Lower lobe of right lung (tissue), 2 donors: ENCODE measurements at regions not wholly inside any gene's neighbourhood (a gene's known extent, or its start where the extent isn't known, plus 50 kb on each side); places are given as distances from the start of the nearest gene placed in this dataset.

Experiments used
- ATAC-seq, 2 donors: fragments of 200-7000 bp; cut with Tn5 transposase; one replicate each; pipeline ENCODE4 v1.9.1; 2020 to 2022; ENCODE audit warnings: mild to moderate bottlenecking in 2 of 2, moderate library complexity in 2 of 2
- DNase-seq: peaks from one replicate; pipeline ENCODE4 v3.0.0-alpha.2; 2020
- H3K27ac ChIP-seq: fragments of 200-600 bp; one replicate; pipeline ENCODE4 v1.8.0; 2022
- H3K27me3 ChIP-seq: fragments of 200-600 bp; one replicate; pipeline ENCODE4 v1.8.0; 2022; ENCODE audit warnings: low read depth
- H3K36me3 ChIP-seq: fragments of 200-600 bp; one replicate; pipeline ENCODE4 v1.8.0; 2022; ENCODE audit warnings: mild to moderate bottlenecking
- H3K4me1 ChIP-seq: fragments of 200-600 bp; one replicate; pipeline ENCODE4 v1.8.0; 2022
- H3K4me3 ChIP-seq: fragments of 200-600 bp; one replicate; pipeline ENCODE4 v1.8.0; 2022; ENCODE audit warnings: mild to moderate bottlenecking
- H3K9me3 ChIP-seq: fragments of 200-600 bp; one replicate; pipeline ENCODE4 v1.8.0; 2022
- CTCF ChIP-seq: fragments of 200-600 bp; IDR thresholded peaks from one replicate; pipeline ENCODE4 v1.8.0; 2022; ENCODE audit warnings: antibody characterized with exemption, mild to moderate bottlenecking
- intact Hi-C: fragments of 100-400 bp; cut with DNase I; formaldehyde crosslinking; loops from one replicate; pipeline ENCODE4 v1.11.0; 2022
- donor health status: DM: no; HTN: yes; CAD: no; lungs with severe emphysema.

DNA sequence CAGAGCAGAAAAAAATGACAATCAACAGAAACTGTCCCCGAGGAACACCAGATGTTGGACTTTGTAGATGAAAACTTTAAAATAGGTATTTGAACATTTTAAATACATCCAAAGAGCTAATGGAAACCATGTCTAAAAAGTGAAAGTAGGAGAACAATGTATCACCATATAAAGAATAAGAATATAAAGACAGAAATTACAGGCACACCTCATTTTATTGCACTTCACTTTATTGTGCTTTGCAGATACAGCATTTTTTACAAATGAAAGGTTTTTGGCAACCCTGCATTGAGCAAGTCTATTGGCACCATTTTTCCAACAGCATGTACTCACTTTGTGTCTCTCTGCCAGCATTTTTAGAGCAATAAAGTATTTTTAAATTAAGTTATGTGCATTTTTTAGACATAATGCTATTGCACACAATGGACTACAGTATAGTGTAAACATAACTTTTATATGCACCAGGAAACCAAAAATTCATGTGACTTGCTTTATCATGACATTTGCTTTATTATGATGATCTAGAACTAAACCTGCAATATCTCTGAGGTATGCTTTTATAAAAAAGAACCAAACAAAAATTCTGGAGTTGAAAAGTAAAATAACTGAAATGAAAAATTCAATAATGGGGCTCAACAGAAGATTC lies 212.4 kb upstream of the CASK start:
- intact Hi-C loops: no loop called here
- DNase-seq: no peak
- Histone ChIP-seq H3K9me3 (no peaks in the 10 kb centered on the region), H3K36me3 (no peaks in the 10 kb centered on the region), H3K4me1 (no peaks in the 10 kb centered on the region), H3K4me3 (no peak overlapping the region), H3K27me3 (no peaks in the 10 kb centered on the region), H3K27ac (no peak overlapping the region)
- no peak for TF ChIP-seq CTCF
- ATAC-seq: no peak

DNA sequence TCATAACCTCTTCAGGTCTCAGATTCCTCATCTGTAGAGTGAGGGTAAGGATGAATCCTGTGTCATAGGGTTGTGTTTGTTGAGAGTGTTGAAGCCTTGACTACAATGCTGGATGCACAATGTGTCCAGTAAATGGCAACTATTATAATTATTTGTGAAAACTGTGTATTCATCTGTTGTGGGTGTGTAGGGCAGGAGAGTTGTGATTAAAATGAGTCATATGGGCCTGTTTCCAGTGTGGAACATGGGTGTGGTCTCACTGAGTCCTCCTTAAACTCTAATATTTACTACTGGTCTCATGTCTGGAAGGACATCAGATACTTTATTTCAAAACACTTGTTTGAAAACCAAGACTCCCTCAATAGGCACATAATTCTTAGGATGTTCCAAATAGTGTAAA lies 208.5 kb upstream of the CASK start:
- H3K9me3 ChIP-seq: no peaks in the 10 kb centered on the region
- H3K36me3 ChIP-seq: no peaks in the 10 kb centered on the region
- DNase-seq (no peak), ATAC-seq (no peak)
- H3K27ac ChIP-seq: no peak overlapping the region
- H3K4me3 ChIP-seq: no peak overlapping the region
- TF ChIP-seq CTCF: no peak
- intact Hi-C loops: no loop called here
- H3K4me1 ChIP-seq: no peaks in the 10 kb centered on the region
- H3K27me3 ChIP-seq: no peaks in the 10 kb centered on the region

DNA sequence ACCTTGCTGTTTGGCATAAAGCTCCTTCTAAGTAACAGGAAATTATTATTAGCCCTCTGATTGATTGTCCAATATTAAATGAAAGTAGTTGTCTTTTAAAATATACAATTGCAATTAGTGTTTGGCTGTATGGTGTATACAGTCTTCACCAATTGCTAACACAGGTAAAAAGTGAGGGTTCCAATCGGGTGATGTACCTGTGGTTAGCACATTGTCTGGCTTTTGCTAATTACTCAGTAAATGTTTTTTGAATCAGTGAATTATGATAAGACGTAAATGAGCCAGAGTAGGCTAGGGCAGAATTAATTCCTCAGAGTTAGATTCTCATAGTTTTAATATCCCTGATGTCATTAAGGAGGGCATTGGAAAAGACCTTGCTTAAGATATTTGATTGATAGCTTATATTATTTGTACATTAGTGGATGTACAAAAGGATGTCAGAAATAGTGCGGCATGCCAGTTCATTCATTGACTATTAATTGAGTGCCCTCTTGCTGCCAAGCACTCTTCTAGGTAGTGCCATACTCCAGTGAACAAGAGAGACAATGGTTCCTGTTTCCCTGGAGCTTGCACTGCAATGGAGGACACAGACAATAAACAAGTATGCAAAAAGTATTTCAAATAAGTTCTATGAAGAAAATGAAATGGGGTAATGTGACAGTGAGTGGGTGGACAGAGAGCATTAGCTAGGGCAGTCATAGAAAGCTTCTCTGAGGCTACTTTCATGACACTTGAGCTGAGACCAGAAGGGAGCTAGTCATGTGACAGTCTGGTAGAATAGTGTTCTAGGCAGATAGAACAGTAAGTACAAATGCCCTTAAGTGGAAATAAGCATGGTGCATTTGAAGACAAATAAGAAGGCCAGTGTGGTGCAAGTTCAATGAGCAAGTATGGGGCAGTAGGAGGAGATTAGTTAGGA lies 205.9 kb upstream of the CASK start:
- DNase-seq: no peak
- no peaks in the 10 kb centered on the region for H3K36me3 ChIP-seq
- no peak for ATAC-seq
- H3K27ac ChIP-seq: no peak overlapping the region
- intact Hi-C loops: no loop called here
- H3K27me3 ChIP-seq: no peaks in the 10 kb centered on the region
- TF ChIP-seq CTCF: no peak
- H3K4me1 ChIP-seq: no peaks in the 10 kb centered on the region
- H3K9me3 ChIP-seq: no peaks in the 10 kb centered on the region
- no peak overlapping the region for H3K4me3 ChIP-seq

DNA sequence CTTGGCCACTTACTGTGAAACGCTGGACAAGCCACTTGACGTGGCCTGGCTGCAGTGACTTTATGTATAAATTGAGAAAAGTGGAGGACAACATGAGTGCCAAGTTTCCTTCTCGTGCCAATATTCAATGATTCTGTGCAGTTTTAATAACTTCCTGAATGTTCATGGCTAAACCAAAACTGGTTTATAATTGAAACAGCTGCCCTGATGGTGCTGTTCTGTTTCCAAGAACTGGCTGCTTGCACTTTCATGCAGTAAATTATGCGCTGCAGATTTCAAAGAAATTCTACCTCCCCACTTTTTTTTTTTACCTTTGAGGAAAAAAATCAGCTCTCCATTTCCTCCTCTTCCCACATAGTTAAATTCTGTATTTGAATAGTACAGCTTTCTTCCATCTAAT lies 205.2 kb upstream of the CASK start:
- ATAC-seq (no peak), DNase-seq (no peak)
- Histone ChIP-seq H3K9me3 (no peaks in the 10 kb centered on the region), H3K27me3 (no peaks in the 10 kb centered on the region), H3K4me1 (no peaks in the 10 kb centered on the region), H3K27ac (no peak overlapping the region), H3K36me3 (no peaks in the 10 kb centered on the region), H3K4me3 (no peak overlapping the region)
- intact Hi-C loops: no loop called here
- TF ChIP-seq CTCF: no peak

- Histone ChIP-seq H3K9me3 (no peaks in the 10 kb centered on the region), H3K36me3 (no peaks in the 10 kb centered on the region), H3K27me3 (no peaks in the 10 kb centered on the region), H3K4me1 (no peaks in the 10 kb centered on the region), H3K4me3 (no peak overlapping the region), H3K27ac (no peak overlapping the region)
- DNase-seq (no peak), ATAC-seq (no peak)
- intact Hi-C loops: no loop called here
- TF ChIP-seq CTCF: no peak
These were observed 204.7 kb upstream of the CASK start for GRCh38 chrX:42128020-42128419.
